ENCODE measurements at regions not wholly inside any gene's neighbourhood (a gene's known extent, or its start where the extent isn't known, plus 50 kb on each side); places are given as distances from the start of the nearest gene placed in this dataset.

DNA sequence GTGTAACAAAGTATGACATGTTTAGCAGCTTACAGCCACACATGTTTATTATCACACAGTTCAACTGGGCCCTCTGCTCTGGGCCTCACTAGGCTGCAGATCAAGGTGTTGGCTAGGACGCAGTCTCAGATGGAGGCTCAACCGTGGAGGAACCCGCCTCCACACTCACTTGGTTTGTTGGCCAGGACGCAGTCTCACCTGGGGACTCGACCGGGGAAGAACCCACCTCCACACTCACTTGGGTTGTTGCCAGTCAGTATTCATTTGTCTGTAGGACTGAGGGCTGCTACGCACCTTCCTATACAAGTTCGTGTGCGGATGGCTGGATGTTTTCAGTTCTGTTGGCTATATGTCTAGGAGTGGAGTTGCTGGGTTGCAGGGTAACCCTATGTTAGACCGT lies 240.7 kb upstream of the CIBAR2 start:
- Histone ChIP-seq H3K36me3 (replicated peaks in 1 of 2) (no peaks in the 10 kb centered on the region), H3K9me3 (replicated peaks in 1 of 3) (no peaks in the 10 kb centered on the region), H3K27me3 (no peaks in the 10 kb centered on the region), H3K27ac (peak overlapping the region in 1 of 5 donors; percentile 86), H3K4me1 (replicated peaks in 1 of 2) (peaks cover 23 to 35% of the 10 kb centered on the region in 2 donors), H3K4me3 (no peak overlapping the region)
- TF ChIP-seq CTCF (IDR thresholded peaks at IDR 0.05) = no peak
- no peak for TF ChIP-seq POLR2A (IDR thresholded peaks at IDR 0.05)
- DNase-seq = no peak
- WGBS, 4 donors = 96 to 98% (median 97%) methylated on average over 10 of the region's 10 CpGs
- intact Hi-C loops (cut with DNase I) = no loop called here

DNA sequence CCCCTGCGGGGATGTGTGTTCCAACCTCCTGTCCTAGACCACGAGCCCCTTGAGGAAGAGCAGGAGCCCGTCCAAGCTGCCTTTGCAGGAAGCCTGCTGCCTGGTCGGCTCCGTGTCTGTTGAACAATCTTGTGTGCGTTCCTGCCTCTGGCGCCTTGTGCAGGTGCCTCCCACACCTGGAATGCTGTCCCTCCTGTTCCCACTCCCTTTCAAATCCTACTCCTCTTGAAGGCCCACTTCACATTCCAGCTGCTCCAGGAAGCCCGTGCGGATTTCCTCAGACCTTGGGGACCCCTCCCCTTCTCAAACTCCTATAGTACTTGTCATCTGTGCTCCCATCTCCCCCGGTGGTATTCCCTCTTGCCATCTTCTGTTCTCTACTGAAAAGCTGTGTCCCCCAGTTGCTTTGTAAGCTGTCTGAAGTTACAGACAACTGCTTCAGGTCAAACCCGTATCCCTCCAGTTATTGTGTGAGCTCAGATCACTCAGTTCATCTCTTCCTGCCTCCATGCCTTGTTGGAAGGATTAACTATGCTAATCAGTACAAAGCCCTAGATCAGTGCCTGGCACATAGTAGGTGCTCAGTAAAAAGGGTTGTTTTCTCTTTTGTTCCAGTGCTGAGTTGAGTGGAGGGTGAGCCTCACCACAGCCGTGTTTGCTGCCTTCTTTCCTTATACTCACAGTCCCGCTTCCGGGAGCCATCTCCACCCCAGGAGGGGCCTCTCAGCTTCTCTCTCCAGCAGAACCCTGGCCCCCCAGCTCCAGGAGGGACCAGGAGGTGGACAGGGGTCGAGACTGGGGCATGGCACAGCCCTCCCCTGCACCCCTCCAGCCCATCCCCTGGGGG lies 241.8 kb upstream of the CIBAR2 start:
- Histone ChIP-seq H3K36me3 (replicated peaks in 1 of 2) (no peaks in the 10 kb centered on the region), H3K27ac (peak overlapping the region; percentile 21 to 85 (median 81)), H3K4me3 (no peak overlapping the region), H3K4me1 (replicated peaks in 1 of 2) (peaks cover 27 to 43% of the 10 kb centered on the region in 2 donors), H3K9me3 (replicated peaks in 1 of 3) (no peaks in the 10 kb centered on the region), H3K27me3 (no peaks in the 10 kb centered on the region)
- TF ChIP-seq CTCF (IDR thresholded peaks at IDR 0.05) (no peak), POLR2A (IDR thresholded peaks at IDR 0.05) (no peak)
- WGBS, 4 donors = 77 to 91% (median 84%) methylated on average over 13 to 15 of the region's 15 CpGs
- intact Hi-C loops (cut with DNase I) = no loop called here
- no peak for DNase-seq

DNA sequence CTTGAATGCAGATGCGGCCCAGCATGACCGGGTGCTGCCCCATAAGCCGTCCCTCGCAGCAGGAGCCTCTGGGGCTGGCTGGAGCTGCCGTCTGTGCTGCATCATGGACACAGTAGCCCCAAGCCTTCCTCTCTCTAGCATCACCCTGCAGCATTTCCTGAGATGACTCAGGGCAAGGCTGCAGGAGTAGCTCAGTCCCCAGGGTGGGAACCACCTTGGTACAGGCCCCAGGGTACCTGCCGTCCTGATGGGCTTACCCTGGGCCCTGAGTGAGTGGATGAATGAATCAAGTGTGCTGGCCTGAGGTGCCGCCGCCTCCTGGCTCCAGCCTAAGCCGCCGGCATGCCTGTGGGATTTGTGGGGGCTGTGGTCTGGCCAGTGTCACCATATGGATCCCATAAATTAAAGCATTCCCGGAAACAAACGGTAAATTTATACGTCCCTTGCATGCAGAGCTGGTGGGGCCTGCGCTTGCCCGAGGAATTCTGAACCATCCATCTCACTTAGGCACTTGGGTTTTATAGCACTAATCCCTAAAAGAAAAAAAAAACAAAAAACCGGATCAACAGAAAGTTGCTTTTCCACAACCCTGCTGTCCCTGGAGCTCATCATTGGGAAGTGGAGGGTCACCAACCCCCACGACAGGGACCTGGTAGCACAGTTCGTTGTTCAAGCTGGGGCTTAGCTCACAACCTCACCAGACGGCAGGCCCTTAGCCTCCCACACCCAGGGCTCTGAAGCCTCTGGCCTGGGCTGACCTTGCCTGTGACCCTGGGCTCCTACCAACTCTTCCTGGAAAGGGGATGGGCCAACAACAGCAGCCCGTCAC lies 242.6 kb upstream of the CIBAR2 start:
- peak overlapping the region; percentile 21 to 85 (median 81) for H3K27ac ChIP-seq
- no peak overlapping the region for H3K4me3 ChIP-seq
- no peaks in the 10 kb centered on the region for H3K27me3 ChIP-seq
- intact Hi-C loops (cut with DNase I) = no loop called here
- TF ChIP-seq POLR2A (IDR thresholded peaks at IDR 0.05) (peak in 1 of 2 donors; percentile 19), CTCF (IDR thresholded peaks at IDR 0.05) (no peak)
- peaks cover 31 to 48% of the 10 kb centered on the region in 2 donors for H3K4me1 ChIP-seq (replicated peaks in 1 of 2)
- no peaks in the 10 kb centered on the region for H3K9me3 ChIP-seq (replicated peaks in 1 of 3)
- WGBS, 4 donors = 47 to 56% (median 52%) methylated on average over 13 to 20 of the region's 20 CpGs
- DNase-seq = peak; percentile 71 to 92 (median 85)
- H3K36me3 ChIP-seq (replicated peaks in 1 of 2) = no peaks in the 10 kb centered on the region

- Histone ChIP-seq H3K4me3 (no peak overlapping the region), H3K36me3 (replicated peaks in 1 of 2) (no peaks in the 10 kb centered on the region), H3K27ac (peak overlapping the region in 4 of 5 donors; percentile 34 to 85 (median 82)), H3K9me3 (replicated peaks in 1 of 3) (no peaks in the 10 kb centered on the region), H3K4me1 (replicated peaks in 1 of 2) (peaks cover 29 to 42% of the 10 kb centered on the region in 2 donors), H3K27me3 (no peaks in the 10 kb centered on the region)
- TF ChIP-seq POLR2A (IDR thresholded peaks at IDR 0.05) (peak in 1 of 2 donors; percentile 2), CTCF (IDR thresholded peaks at IDR 0.05) (no peak)
- intact Hi-C loops (cut with DNase I) = no loop called here
- WGBS, 4 donors = 60 to 73% (median 72%) methylated on average over 7 of the region's 7 CpGs
- no peak for DNase-seq
Observed at GRCh38 chr16:85355515-85355837, 243.2 kb upstream of the CIBAR2 start.
